NB4 (cell line): ENCODE measurements at regions not wholly inside any gene's neighbourhood (a gene's known extent, or its start where the extent isn't known, plus 50 kb on each side); places are given as distances from the start of the nearest gene placed in this dataset.

Experiments used
- DNase-seq: peaks from one replicate; pipeline ENCODE4 v3.0.0; 2010; ENCODE audit warnings: low read depth
- H3K4me3 ChIP-seq: one replicate; pipeline ENCODE4 v1.5.1; 2011; ENCODE audit warnings: mild to moderate bottlenecking, low read depth, low read length, moderate library complexity
- MYC ChIP-seq: IDR thresholded peaks from 2 replicates; pipeline ENCODE4 v1.6.1; 2011; ENCODE audit warnings: low read depth, low read length
- POLR2A ChIP-seq: IDR thresholded peaks from 2 replicates; pipeline ENCODE4 v1.6.1; 2011; ENCODE audit warnings: mild to moderate bottlenecking; ENCODE audit not compliant: insufficient read length; ENCODE audit errors: extremely low read depth
- TF ChIP-seq, protein P1 (sequence below): IDR thresholded peaks from 2 replicates; pipeline ENCODE4 v1.6.1; 2011; ENCODE audit warnings: low read depth, low read length
- TF ChIP-seq, protein P2 (sequence below): IDR thresholded peaks from one replicate; pipeline ENCODE4 v1.5.1; 2012; ENCODE audit warnings: low read depth, low read length

- no peak for DNase-seq
- no peak for TF ChIP-seq MYC
- TF ChIP-seq, protein P1, sequence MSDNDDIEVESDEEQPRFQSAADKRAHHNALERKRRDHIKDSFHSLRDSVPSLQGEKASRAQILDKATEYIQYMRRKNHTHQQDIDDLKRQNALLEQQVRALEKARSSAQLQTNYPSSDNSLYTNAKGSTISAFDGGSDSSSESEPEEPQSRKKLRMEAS, result no peak
- no peak for TF ChIP-seq POLR2A
- TF ChIP-seq, protein P2, sequence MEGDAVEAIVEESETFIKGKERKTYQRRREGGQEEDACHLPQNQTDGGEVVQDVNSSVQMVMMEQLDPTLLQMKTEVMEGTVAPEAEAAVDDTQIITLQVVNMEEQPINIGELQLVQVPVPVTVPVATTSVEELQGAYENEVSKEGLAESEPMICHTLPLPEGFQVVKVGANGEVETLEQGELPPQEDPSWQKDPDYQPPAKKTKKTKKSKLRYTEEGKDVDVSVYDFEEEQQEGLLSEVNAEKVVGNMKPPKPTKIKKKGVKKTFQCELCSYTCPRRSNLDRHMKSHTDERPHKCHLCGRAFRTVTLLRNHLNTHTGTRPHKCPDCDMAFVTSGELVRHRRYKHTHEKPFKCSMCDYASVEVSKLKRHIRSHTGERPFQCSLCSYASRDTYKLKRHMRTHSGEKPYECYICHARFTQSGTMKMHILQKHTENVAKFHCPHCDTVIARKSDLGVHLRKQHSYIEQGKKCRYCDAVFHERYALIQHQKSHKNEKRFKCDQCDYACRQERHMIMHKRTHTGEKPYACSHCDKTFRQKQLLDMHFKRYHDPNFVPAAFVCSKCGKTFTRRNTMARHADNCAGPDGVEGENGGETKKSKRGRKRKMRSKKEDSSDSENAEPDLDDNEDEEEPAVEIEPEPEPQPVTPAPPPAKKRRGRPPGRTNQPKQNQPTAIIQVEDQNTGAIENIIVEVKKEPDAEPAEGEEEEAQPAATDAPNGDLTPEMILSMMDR, result no peak
- no peak overlapping the region for H3K4me3 ChIP-seq
Measured at GRCh38 chr19:30629086-30629485, 256.9 kb downstream of the ZNF536 start.

- H3K4me3 ChIP-seq, result no peak overlapping the region
- no peak for DNase-seq
- TF ChIP-seq, protein P2, result no peak
- TF ChIP-seq POLR2A, result no peak
- TF ChIP-seq, protein P1, result no peak
- TF ChIP-seq MYC, result no peak
Measured at GRCh38 chr19:30626626-30626966, 254.4 kb downstream of the ZNF536 start.

GRCh38 chr19:30625947-30626625, 253.9 kb downstream of the ZNF536 start:
- TF ChIP-seq MYC (no peak), POLR2A (no peak)
- TF ChIP-seq, protein P2, result no peak
- TF ChIP-seq, protein P1, result no peak
- no peak for DNase-seq
- no peak overlapping the region for H3K4me3 ChIP-seq

DNA sequence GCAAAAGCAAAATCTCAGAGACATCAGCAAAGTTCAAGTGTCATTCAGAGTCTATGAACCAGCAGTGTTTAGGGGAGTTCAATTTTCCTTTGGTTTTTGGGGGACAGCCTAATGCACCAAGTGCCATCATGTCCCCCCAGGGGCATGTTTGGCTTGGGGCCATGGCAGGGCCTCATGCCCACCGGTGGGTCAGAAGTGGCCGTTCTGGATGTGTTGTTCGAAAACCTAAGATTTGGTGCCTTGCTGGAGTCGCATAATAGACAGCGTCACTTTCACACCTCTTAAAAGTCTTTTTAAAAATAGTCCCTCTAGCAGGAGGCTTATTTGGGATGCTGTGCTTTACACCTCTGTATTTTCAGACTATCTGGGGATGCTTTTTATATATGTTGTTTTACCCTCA, 250.1 kb downstream of the ZNF536 start:
- H3K4me3 ChIP-seq, result no peak overlapping the region
- no peak for DNase-seq
- TF ChIP-seq MYC, result no peak
- TF ChIP-seq, protein P1, result no peak
- TF ChIP-seq, protein P2, result no peak

- H3K4me3 ChIP-seq, result no peak overlapping the region
- TF ChIP-seq POLR2A (no peak), MYC (no peak)
- TF ChIP-seq, protein P1, result no peak
- TF ChIP-seq, protein P2, result no peak
- no peak for DNase-seq
Measured at GRCh38 chr19:30621326-30621920, 249.2 kb downstream of the ZNF536 start.
